ENCODE measurements at regions not wholly inside any gene's neighbourhood (a gene's known extent, or its start where the extent isn't known, plus 50 kb on each side); places are given as distances from the start of the nearest gene placed in this dataset.
"Not testable (repeated sequence)": the region's sequence is repeated elsewhere in the genome, so short reads cannot be mapped to it uniquely, and the experiment has no call there.

- DNase-seq (ENCODE audit: insufficient read length, low spot score): no peak
- no peak for FAIRE-seq
- TF ChIP-seq CTCF (IDR thresholded peaks at IDR 0.05; ENCODE audit: insufficient read depth, missing control alignments): no peak
These were observed 137.9 kb downstream of the PCDH20 start for GRCh38 chr13:61277586-61278276.

GRCh38 chr13:61277088-61277487, 138.6 kb downstream of the PCDH20 start:
- FAIRE-seq (no peak), DNase-seq (ENCODE audit: insufficient read length, low spot score) (no peak)
- no peak for TF ChIP-seq CTCF (IDR thresholded peaks at IDR 0.05; ENCODE audit: insufficient read depth, missing control alignments)

- no peak for DNase-seq (ENCODE audit: insufficient read length, low spot score)
- TF ChIP-seq CTCF (IDR thresholded peaks at IDR 0.05; ENCODE audit: insufficient read depth, missing control alignments): no peak
- FAIRE-seq: no peak
These were observed 139.2 kb downstream of the PCDH20 start for GRCh38 chr13:61276401-61276800.

- no peak for TF ChIP-seq CTCF (IDR thresholded peaks at IDR 0.05; ENCODE audit: insufficient read depth, missing control alignments)
- no peak for FAIRE-seq
- no peak for DNase-seq (ENCODE audit: insufficient read length, low spot score)
These were observed 139.9 kb downstream of the PCDH20 start for GRCh38 chr13:61275736-61276135.

GRCh38 chr13:61275251-61275650, 140.4 kb downstream of the PCDH20 start:
- no peak for TF ChIP-seq CTCF (IDR thresholded peaks at IDR 0.05; ENCODE audit: insufficient read depth, missing control alignments)
- FAIRE-seq (no peak), DNase-seq (ENCODE audit: insufficient read length, low spot score) (no peak)

- DNase-seq (ENCODE audit: insufficient read length, low spot score); FAIRE-seq: not testable (repeated sequence)
These were observed 148.8 kb downstream of the PCDH20 start for GRCh38 chr13:61266896-61267295.

- no peak for TF ChIP-seq CTCF (IDR thresholded peaks at IDR 0.05; ENCODE audit: insufficient read depth, missing control alignments)
- no peak for DNase-seq (ENCODE audit: insufficient read length, low spot score)
- no peak for FAIRE-seq
These were observed 153.7 kb downstream of the PCDH20 start for GRCh38 chr13:61261746-61262472.

All from D721Med (cell line).